ENCODE measurements at regions not wholly inside any gene's neighbourhood (a gene's known extent, or its start where the extent isn't known, plus 50 kb on each side); places are given as distances from the start of the nearest gene placed in this dataset.

DNA sequence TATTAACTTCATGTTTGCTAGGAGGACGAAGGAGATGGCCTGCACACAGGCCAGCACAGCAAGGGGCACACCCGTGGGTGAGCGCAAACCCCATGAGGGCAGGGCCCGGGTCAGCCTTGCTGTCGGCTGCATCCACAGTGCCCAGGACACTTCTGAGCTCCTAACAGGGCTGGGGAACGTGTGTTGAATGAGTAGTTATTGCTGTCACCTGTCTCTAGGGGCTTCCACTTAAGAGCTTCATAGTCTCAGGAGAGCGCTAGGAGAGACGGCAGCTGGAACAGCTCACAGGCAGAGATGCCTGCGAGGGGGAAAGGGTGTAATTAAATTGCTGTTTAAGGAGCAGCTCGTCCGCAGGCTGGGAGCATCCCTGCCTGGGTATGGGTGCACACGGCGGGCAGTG, 91.4 kb upstream of the NEURL1B start:
- DNase-seq (ENCODE audit: low read depth), result no peak

DNA sequence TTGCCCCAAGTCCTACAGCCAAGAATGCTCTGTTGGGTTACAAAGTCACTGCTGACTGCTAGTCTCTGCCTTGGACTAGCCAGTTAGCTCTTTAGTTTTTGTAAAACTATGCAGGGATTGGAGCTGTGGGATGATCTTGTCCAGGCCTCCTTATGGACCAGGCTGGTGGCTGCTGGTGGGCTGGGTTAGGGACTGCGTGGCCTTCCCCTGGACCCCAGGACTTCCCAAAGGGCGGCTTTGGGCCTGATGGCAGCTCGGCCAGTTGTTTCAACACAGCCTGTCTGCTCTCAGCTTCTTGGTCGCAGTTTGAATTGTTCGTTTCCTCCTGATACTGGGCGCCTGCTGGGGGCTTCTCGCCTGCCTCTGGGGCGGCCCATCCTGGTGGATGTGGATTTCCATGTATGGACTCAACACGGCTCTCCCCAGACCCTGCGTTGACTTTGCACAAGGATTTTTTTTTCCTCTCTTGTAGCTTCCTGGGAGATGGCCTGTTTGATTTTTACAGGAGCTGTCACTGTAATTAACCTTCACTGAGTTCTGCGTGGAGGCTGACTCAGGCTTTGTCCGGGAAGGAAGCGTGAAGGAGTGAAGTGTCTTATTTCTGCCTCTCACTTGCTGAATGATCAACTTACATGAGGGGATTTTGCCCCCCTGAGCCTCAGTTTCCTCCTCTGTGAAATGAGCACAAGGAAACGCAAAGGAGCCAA, 91.9 kb upstream of the NEURL1B start:
- TF ChIP-seq, protein P1, sequence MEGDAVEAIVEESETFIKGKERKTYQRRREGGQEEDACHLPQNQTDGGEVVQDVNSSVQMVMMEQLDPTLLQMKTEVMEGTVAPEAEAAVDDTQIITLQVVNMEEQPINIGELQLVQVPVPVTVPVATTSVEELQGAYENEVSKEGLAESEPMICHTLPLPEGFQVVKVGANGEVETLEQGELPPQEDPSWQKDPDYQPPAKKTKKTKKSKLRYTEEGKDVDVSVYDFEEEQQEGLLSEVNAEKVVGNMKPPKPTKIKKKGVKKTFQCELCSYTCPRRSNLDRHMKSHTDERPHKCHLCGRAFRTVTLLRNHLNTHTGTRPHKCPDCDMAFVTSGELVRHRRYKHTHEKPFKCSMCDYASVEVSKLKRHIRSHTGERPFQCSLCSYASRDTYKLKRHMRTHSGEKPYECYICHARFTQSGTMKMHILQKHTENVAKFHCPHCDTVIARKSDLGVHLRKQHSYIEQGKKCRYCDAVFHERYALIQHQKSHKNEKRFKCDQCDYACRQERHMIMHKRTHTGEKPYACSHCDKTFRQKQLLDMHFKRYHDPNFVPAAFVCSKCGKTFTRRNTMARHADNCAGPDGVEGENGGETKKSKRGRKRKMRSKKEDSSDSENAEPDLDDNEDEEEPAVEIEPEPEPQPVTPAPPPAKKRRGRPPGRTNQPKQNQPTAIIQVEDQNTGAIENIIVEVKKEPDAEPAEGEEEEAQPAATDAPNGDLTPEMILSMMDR (conservative IDR thresholded peaks at IDR 0.05; ENCODE audit: low read length), result no peak
- no peak overlapping the region for H3K4me3 ChIP-seq (ENCODE audit: low read length)
- no peak for DNase-seq (ENCODE audit: low read depth)

More for the DNA sequence above, 91.4 kb upstream of the NEURL1B start:
- H3K4me3 ChIP-seq (ENCODE audit: low read length), result no peak overlapping the region
- TF ChIP-seq, protein P1 (conservative IDR thresholded peaks at IDR 0.05; ENCODE audit: low read length), result no peak

DNA sequence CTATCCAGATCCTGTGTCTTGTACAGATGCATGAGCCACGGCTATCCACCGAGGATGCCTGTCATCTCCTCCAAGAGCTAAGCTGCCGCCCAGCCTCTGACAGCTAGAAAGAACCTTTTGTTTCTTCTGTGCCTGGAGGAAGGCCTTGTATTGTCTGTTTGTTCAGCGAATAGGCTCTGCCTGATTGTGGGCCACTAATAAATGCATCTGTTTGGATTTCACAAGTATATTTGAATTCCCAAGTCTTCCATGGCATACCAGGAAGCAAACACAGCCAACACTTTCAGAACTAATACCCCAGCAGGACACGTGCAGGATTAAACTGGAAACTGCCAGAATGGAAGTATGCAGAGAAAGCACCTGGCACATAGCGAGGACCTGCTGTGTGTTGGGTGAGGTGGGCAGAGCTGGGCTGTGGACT, 92.7 kb upstream of the NEURL1B start:
- no peak overlapping the region for H3K4me3 ChIP-seq (ENCODE audit: low read length)
- DNase-seq (ENCODE audit: low read depth), result no peak
- TF ChIP-seq, protein P1 (conservative IDR thresholded peaks at IDR 0.05; ENCODE audit: low read length), result no peak

DNA sequence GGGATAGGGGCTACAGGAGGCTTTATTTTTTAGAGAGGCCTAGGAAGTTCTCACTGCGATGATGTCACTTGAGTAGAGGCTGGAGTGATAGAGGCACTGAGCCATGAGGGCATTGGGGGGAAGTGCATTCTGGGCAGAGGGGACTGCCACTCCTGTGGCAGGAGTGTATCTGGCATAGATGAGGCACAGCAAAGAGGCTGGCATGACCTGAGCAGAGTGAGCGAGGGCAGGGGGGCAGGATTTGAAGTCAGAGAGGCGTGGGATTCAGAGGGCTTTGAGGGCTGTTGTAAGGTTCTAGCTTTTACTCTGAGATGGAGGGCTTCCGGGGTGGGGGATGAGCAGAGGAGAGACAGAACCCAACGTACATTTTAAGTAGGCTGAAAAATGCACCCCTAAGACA, 91.9 kb upstream of the SH3PXD2B start:
- H3K4me3 ChIP-seq (ENCODE audit: low read length), result no peak overlapping the region
- TF ChIP-seq, protein P1 (conservative IDR thresholded peaks at IDR 0.05; ENCODE audit: low read length), result no peak
- DNase-seq (ENCODE audit: low read depth), result no peak

DNA sequence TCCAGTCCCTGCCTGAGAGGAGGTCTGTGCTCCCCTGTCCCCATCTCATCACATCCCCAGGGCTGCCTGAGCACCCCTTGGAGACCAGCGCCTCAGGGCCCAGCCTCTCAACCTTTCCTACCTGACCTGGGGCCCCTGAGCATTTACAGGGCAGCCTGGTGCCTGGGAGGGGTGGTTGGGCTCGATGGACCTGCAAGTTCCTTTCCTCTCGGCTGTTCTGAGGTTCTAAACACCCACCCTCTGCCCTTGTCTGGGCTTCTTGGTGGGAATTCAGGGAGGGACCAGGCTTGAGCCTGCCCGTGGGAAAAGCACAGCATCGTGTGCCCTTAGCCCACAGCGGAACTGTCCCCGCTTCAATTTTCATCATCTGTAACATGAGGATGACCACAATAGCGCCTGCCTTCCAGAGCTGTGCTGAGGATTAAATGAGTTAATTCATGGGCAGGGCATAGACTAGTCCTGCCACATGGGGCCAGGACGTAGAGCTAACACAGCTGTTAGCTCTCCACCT, 91.0 kb upstream of the SH3PXD2B start:
- no peak overlapping the region for H3K4me3 ChIP-seq (ENCODE audit: low read length)
- TF ChIP-seq, protein P1 (conservative IDR thresholded peaks at IDR 0.05; ENCODE audit: low read length), result no peak
- no peak for DNase-seq (ENCODE audit: low read depth)

DNA sequence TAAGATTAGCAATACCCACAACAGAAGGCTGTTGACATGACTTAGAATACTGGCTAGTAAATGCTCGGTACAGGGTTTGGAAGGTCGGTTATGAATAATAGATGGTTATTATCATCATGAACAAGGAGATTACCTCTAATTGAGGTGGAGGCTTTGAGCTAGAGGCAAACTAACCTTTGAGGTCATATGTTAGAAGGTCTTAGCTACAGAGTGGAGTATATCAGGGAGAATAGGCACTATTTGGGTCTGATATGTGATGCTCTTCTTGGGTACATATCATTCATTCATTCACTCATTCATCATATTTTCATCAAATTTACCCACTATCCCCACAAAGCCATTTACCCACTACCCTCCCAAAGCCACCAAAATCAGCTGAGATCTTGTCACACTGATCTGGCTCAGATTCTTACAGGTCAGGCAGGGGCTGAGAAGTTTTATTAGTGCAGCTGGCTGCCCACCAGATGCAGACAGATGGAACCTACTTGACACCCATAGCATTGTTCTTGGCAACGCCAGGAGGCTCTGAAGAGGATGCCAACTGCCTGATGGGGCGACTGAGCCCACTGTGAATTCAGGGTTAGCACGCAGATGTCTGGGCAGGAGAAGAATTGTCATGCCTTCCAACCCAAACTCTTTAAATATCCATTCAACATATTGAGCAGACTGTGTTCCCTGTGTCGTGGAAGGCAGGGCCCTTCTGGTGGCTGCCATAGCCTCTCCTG, 90.2 kb upstream of the SH3PXD2B start:
- TF ChIP-seq, protein P1 (conservative IDR thresholded peaks at IDR 0.05; ENCODE audit: low read length), result no peak
- no peak overlapping the region for H3K4me3 ChIP-seq (ENCODE audit: low read length)
- DNase-seq (ENCODE audit: low read depth), result no peak
